ENCODE measurements at regions not wholly inside any gene's neighbourhood (a gene's known extent, or its start where the extent isn't known, plus 50 kb on each side); places are given as distances from the start of the nearest gene placed in this dataset.
"Not testable (repeated sequence)": the region's sequence is repeated elsewhere in the genome, so short reads cannot be mapped to it uniquely, and the experiment has no call there.

GRCh38 chr2:113570509-113571009, 56.5 kb upstream of the RABL2A start:
- not testable (repeated sequence) for H3K36me3 ChIP-seq (ENCODE audit: insufficient read depth, low read length); H3K9me2 ChIP-seq (replicated peaks; ENCODE audit: low read depth, low read length); H3K4me3 ChIP-seq (ENCODE audit: low read length, poor library complexity, severe bottlenecking); H3K79me2 ChIP-seq (ENCODE audit: insufficient read depth, low read length); H3K9me3 ChIP-seq (ENCODE audit: insufficient read depth, low read depth, low read length); H3K4me1 ChIP-seq (ENCODE audit: insufficient read depth, low read length, poor library complexity, severe bottlenecking); H3K27me3 ChIP-seq (ENCODE audit: insufficient read depth, low read length, poor library complexity, severe bottlenecking); H4K20me1 ChIP-seq (ENCODE audit: insufficient read depth, low read length, poor library complexity, severe bottlenecking); H3K9ac ChIP-seq (ENCODE audit: low read depth, low read length, poor library complexity, severe bottlenecking); H2AFZ ChIP-seq (ENCODE audit: low read length); H3K4me2 ChIP-seq (ENCODE audit: low read depth, low read length, poor library complexity, severe bottlenecking); H3F3A ChIP-seq (ENCODE audit: low read depth)

- H3K9ac ChIP-seq (ENCODE audit: low read depth, low read length, poor library complexity, severe bottlenecking); H4K20me1 ChIP-seq (ENCODE audit: insufficient read depth, low read length, poor library complexity, severe bottlenecking); H3K27me3 ChIP-seq (ENCODE audit: insufficient read depth, low read length, poor library complexity, severe bottlenecking); H3K4me3 ChIP-seq (ENCODE audit: low read length, poor library complexity, severe bottlenecking); H3K79me2 ChIP-seq (ENCODE audit: insufficient read depth, low read length); H3K4me1 ChIP-seq (ENCODE audit: insufficient read depth, low read length, poor library complexity, severe bottlenecking); H3K9me2 ChIP-seq (replicated peaks; ENCODE audit: low read depth, low read length); H3K36me3 ChIP-seq (ENCODE audit: insufficient read depth, low read length); H2AFZ ChIP-seq (ENCODE audit: low read length); H3K9me3 ChIP-seq (ENCODE audit: insufficient read depth, low read depth, low read length); H3K4me2 ChIP-seq (ENCODE audit: low read depth, low read length, poor library complexity, severe bottlenecking); H3F3A ChIP-seq (ENCODE audit: low read depth): not testable (repeated sequence)
These were observed 55.5 kb upstream of the RABL2A start for GRCh38 chr2:113571482-113572068.

- not testable (repeated sequence) for H3K9me2 ChIP-seq (replicated peaks; ENCODE audit: low read depth, low read length); H2AFZ ChIP-seq (ENCODE audit: low read length); H3K4me1 ChIP-seq (ENCODE audit: insufficient read depth, low read length, poor library complexity, severe bottlenecking); H3K9me3 ChIP-seq (ENCODE audit: insufficient read depth, low read depth, low read length); H3K79me2 ChIP-seq (ENCODE audit: insufficient read depth, low read length); H3K4me2 ChIP-seq (ENCODE audit: low read depth, low read length, poor library complexity, severe bottlenecking); H3K27me3 ChIP-seq (ENCODE audit: insufficient read depth, low read length, poor library complexity, severe bottlenecking); H3K4me3 ChIP-seq (ENCODE audit: low read length, poor library complexity, severe bottlenecking); H4K20me1 ChIP-seq (ENCODE audit: insufficient read depth, low read length, poor library complexity, severe bottlenecking); H3K9ac ChIP-seq (ENCODE audit: low read depth, low read length, poor library complexity, severe bottlenecking); H3K36me3 ChIP-seq (ENCODE audit: insufficient read depth, low read length); H3F3A ChIP-seq (ENCODE audit: low read depth)
These were observed 51.3 kb upstream of the RABL2A start for GRCh38 chr2:113575721-113576120.

DNA sequence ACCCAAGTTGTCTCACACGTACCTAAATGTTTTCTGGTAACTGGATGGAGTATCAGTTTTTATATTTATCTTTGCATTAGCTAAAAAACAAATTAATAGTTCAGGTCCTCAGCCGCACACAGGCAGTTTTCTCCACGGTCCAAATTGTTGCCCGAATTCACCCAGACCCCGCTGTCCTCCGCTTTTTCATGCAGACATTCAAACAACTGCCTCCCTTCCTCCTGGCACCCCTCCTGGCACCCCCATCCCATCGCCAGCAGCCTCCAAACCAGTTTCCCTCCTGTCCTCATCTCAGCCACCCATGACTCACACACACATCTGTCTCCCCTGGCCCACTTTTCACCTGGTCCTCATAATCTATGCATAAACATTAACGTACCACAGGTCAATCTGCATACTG, 50.7 kb upstream of the RABL2A start:
- H3K27me3 ChIP-seq (ENCODE audit: insufficient read depth, low read length, poor library complexity, severe bottlenecking); H3K9ac ChIP-seq (ENCODE audit: low read depth, low read length, poor library complexity, severe bottlenecking); H3K9me2 ChIP-seq (replicated peaks; ENCODE audit: low read depth, low read length); H3K4me2 ChIP-seq (ENCODE audit: low read depth, low read length, poor library complexity, severe bottlenecking); H3K79me2 ChIP-seq (ENCODE audit: insufficient read depth, low read length); H3K4me3 ChIP-seq (ENCODE audit: low read length, poor library complexity, severe bottlenecking); H3K4me1 ChIP-seq (ENCODE audit: insufficient read depth, low read length, poor library complexity, severe bottlenecking); H3K36me3 ChIP-seq (ENCODE audit: insufficient read depth, low read length); H3F3A ChIP-seq (ENCODE audit: low read depth); H3K9me3 ChIP-seq (ENCODE audit: insufficient read depth, low read depth, low read length); H2AFZ ChIP-seq (ENCODE audit: low read length); H4K20me1 ChIP-seq (ENCODE audit: insufficient read depth, low read length, poor library complexity, severe bottlenecking): not testable (repeated sequence)
